ENCODE measurements at regions not wholly inside any gene's neighbourhood (a gene's known extent, or its start where the extent isn't known, plus 50 kb on each side); places are given as distances from the start of the nearest gene placed in this dataset.

GRCh38 chr7:25282194-25282593 is 53.9 kb upstream of the NPVF start:
- no peak for TF ChIP-seq CTCF (conservative IDR thresholded peaks at IDR 0.05; ENCODE audit: low read depth, low read length)
- TF ChIP-seq EZH2phosphoT487 (IDR thresholded peaks at IDR 0.05; ENCODE audit: borderline replicate concordance, low read length) = no peak

Measured in PC-3 (cell line).